ENCODE measurements at regions not wholly inside any gene's neighbourhood (a gene's known extent, or its start where the extent isn't known, plus 50 kb on each side); places are given as distances from the start of the nearest gene placed in this dataset.
"Not testable (repeated sequence)": the region's sequence is repeated elsewhere in the genome, so short reads cannot be mapped to it uniquely, and the experiment has no call there.

DNA sequence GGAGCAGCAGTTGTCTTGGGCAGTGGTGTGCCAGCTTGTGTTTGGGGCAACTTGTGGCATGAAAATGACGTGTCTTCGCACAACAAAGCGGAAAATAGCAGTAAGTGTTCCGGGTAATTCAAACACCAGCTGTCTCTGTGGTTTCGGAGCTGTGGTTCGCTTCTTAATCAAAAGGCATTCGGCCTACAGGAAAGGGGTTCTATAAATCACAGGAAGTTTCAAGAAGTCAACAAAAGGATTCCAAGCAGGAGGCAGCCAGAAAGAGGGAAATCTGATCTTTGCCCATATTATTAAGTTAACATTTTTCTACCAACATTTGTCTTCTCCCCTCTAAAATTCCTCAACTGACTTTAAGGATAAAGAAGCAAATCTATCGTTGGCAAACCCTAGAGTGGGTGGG is 353.4 kb downstream of the FGFR2 start:
- DNase-seq = no peak

- DNase-seq = no peak
Measured at GRCh38 chr10:121245754-121246153, 352.5 kb downstream of the FGFR2 start.

DNA sequence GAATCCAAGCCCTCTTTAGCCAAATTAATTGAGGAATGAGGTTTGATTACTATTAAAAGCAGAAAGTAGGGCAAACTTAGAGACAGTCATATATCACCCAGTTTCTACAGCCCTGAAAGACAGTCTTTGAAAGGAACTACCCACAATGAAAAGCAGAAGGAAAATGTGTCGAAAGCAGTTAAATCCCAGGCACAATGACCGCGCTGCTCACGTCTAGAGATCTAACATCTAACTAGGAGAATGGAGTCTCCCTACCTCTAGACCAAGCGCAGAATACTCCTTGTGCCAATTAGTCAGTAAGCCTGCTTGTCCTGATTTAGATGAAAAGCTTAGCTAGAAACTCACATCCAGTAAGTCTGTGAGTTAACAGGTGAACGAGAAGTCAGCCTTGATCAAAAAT is 350.0 kb downstream of the FGFR2 start:
- no peak for DNase-seq

DNA sequence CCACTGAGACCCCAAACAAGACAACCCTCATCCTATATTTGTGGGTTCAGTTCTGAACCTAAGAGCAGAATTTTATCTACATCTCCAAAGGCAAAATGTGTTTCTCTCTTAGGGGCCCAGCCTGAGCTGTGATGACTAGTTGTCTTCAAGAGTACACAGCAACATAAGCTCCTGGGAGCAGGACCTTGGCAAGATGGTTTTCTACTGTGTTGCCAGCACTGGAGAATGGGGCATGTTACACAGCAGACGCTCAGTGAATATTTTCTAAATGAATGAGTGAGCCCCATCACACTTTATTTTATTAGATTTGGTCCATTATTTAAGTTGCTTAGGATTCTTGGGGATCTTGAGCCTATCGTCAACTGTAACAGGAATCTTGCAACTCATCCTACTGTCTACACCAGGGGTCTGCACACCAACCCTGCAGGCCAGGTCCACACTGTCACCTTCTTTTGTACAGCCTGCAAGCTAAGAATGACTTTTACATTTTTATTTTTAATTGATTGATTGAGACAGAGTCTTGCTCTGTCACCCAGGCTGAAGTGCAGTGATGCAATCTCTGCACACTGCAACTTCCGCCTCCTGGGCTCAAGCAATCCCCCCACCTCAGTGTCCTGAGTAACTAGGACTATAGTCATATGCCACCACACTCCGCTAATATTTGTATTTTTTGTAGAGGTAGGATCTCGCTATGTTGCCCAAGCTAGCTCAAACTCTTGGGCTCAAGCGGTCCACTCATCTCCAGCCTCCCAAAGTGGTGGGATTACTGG is 347.1 kb downstream of the FGFR2 start:
- no peak for DNase-seq

GRCh38 chr10:121252756-121253155 is 345.5 kb downstream of the FGFR2 start:
- no peak for DNase-seq

DNA sequence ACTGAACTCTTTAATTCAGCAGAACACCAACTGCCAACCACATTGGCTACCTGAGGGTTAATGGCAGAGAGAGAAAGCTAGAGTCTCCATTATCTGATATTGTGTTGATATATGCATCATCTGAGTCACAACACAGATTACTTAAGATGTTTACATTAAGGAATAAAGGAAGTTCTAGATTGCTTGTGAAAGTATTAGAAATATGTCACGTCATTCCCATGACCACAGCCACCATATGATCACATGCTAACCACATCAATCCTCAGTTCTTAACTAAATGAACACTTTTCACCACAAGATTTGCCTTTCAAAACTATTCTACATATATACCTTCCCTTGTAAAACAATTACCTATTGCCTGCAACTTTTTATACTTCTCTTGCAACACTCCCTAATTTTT is 337.9 kb downstream of the FGFR2 start:
- DNase-seq = no peak

- no peak for DNase-seq
Measured at GRCh38 chr10:121261665-121262064, 336.6 kb downstream of the FGFR2 start.

DNA sequence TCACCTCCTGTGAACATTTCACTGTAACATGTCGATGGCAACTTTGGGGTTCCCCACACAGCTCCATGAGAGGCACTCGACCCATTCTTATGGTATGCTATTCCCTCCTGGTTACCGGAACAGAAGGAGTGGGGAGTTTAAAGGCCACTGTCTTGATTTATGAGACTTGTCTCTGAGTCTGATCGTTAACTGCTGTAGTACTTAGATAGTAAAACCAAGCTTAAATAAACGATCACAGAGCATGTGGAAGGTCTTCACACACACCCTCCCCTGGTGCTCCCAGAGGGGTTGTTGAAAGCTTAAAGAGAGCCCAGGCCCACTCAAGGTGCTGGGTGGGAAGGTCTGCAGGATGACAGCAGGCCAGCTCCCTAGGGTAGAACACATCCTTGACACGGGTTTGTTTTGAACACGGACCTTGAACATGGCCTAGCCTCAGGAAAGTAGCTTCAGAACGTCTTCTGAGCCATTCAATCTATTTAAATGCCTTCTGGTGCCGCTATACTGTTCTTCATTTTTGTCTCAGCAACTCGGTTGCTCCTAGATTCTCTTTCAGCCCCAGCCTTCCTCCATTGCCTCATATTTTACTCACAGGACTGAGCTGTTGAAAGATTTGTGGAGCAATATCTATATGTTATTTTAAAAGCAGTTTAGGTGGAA is 335.3 kb downstream of the FGFR2 start:
- no peak for DNase-seq

- no peak for DNase-seq
Measured at GRCh38 chr10:121263431-121263783, 334.8 kb downstream of the FGFR2 start.

DNA sequence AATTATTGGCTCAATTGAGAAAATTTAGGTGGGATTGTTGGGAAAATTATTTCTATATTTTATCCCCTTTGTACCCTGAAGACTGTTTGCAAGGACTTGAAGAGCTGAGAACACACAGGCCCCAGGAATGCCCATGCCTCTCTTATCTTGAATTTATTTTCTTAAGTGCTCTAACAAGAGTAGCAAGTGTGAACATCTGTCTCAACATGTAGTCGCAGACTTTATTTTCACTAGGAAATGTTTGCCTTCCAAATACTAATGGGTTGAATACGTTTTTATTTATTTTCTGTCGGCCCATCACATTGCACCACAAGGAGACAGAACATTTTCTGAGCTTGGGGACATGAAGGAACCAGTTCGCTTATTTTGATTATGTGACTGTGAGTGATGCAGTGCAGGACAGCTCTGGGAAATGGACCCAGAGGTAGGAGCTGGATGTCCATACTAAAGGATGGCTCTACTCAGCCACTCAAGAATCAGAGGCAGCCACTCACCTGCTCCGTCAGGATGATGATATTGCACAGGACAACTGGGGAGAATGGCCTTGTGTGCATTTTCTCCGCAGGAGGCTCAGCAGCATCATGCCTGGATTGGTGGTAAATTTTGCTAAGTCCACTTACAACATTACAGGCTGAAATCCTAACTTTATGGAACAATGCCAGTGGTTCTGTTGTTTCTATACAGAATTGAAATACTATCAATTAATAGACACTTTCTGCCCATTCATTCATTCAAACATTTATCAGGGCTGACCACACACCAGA is 332.7 kb downstream of the FGFR2 start:
- no peak for DNase-seq

DNA sequence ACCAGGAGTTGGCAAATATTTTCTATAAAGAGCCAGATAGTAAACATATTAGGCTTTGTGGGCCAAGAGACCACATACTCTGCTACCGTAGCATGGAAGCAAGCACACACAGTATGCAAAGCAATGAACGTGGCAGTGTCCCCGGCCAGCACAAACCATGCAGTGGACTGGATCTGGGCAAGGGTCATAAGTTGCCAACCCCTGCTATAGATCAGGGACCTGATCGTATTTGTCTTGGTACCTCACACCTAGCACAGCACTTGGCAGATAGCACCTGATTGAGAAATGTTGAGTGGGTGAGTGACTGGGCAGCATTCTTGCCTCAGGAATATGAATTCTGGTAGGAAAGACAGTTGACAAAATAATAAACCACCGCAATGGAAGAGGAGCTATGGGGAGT is 331.9 kb downstream of the FGFR2 start:
- no peak for DNase-seq

- DNase-seq = no peak
Measured at GRCh38 chr10:121267236-121268003, 330.8 kb downstream of the FGFR2 start.

DNA sequence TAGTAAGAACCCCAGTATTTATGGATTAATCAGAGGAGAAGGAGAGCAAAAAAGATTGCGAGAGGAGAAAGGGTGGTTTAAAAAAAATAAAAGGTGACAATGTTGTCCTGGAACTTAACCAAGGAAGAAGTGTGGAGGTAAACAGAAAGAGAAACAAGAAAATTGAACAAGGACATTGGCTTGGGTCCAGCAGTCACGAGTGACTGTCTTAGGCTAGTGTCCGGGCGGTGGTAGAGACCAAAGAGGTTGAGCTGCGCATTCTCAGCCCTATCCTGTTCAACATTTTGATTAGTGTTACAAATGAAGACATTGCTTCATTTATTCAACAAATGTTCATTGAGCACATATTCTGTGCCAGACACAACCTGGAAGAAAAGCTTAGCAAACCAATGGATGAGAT is 329.9 kb downstream of the FGFR2 start:
- DNase-seq = no peak

GRCh38 chr10:121268863-121269432 is 329.3 kb downstream of the FGFR2 start:
- DNase-seq = no peak

DNA sequence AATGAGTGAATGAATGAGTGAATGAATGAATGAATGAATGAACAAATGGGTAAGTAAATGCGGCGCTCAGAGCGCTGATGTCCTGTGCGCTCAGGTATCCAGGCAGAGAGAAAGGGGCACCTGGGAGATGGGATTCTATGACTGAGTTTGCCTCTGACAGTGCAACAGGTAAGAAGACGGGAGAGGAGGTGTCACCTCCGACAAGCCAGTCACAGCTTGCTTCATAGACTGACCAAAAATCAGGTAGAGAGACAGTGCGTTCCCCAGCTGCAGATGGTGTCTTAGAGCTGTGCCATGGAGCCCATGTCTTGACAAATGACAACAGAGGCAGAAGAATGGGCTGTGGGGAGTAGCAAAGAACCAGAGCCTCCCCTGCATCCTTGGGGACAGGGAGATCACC is 327.3 kb downstream of the FGFR2 start:
- DNase-seq = no peak

DNA sequence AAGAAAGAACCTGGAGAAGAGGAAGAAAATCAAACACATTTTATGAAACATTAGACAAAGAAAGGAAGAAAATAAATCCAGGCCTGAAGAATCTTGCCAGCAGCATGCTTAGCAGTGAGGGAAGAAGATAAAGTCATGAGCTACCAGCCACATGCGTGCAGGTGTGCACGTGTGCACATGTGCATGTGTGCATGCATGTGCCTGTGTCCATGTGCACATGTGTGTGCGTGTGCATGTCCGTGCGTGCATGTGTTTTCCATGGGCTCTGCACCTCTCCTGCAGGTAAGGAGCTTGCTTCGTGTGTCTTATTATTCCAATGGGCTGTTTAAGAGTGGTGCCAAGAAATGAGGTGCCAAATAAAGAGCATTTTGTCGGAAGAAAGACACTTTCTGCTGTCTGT is 322.2 kb downstream of the FGFR2 start:
- DNase-seq = no peak

GRCh38 chr10:121276822-121277221 is 321.4 kb downstream of the FGFR2 start:
- no peak for DNase-seq

- DNase-seq = not testable (repeated sequence)
Measured at GRCh38 chr10:121278386-121278785, 319.9 kb downstream of the FGFR2 start.

DNA sequence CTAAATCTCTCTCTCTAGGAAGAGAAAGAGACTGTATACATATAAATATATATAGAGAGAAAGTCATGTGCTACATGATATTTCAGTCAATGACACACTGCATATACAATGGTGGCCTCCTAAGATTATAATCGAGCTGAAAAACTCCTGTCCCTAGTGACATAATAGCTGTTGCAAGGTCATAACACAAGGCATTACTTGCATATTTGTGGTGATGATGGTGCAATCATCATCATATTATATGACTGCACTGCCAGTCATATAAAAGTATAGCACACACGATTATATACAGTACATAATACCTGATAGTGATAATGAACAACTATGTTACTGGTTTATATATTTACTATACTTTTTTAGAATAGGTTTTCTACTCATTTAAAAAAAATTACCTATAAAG is 316.7 kb downstream of the FGFR2 start:
- DNase-seq = no peak

- no peak for DNase-seq
Measured at GRCh38 chr10:121282264-121282663, 316.0 kb downstream of the FGFR2 start.

GRCh38 chr10:121282797-121283515 is 315.3 kb downstream of the FGFR2 start:
- no peak for DNase-seq

DNA sequence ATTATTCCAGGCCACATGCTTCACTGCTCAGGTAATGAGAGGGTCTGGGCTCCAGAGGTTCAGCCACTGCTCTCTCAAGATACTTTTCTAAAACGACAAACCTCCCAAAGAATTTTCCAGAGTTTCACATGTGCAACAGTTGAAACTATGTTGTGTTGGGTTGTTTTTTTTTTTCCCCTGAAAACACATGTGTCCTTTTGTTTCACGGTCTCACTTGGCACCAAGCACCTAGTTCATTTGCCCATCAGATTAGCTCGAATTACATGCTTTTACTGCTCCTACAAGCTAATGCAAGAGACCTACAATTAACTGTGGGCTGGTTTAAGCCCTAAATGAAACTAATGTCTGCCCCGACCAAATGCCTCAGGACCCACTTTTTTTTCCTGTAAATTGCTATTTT is 313.3 kb downstream of the FGFR2 start:
- no peak for DNase-seq

Data from NCI-H2081 (cell line).